Neural progenitor cell (in vitro differentiated cells): ENCODE measurements at regions not wholly inside any gene's neighbourhood (a gene's known extent, or its start where the extent isn't known, plus 50 kb on each side); places are given as distances from the start of the nearest gene placed in this dataset.

ENCODE experiments used
- DNase-seq: peaks from one replicate; pipeline ENCODE4 v3.0.0-alpha.2; 2016; ENCODE audit warnings: low spot score
- H2AFZ ChIP-seq: fragments of 200-600 bp; sonication (generic); replicated peaks from 2 replicates; pipeline ENCODE4 v1.6.1; 2016; ENCODE audit warnings: antibody characterized with exemption
- H3F3A ChIP-seq: fragments of 200-600 bp; sonication (generic); 2 replicates; pipeline ENCODE4 v1.6.1; 2016; ENCODE audit warnings: antibody characterized with exemption, low read depth
- H3K27ac ChIP-seq: fragments of 200-600 bp; sonication (generic); 2 replicates; pipeline ENCODE4 v1.5.1; 2016; ENCODE audit warnings: mild to moderate bottlenecking
- H3K27me3 ChIP-seq: fragments of 200-600 bp; sonication (generic); 2 replicates; pipeline ENCODE4 v1.6.1; 2016; ENCODE audit warnings: mild to moderate bottlenecking, moderate library complexity
- H3K36me3 ChIP-seq: fragments of 200-600 bp; sonication (generic); 2 replicates; pipeline ENCODE4 v1.5.1; 2016
- H3K4me1 ChIP-seq: fragments of 200-600 bp; sonication (generic); 2 replicates; pipeline ENCODE4 v1.6.1; 2016; ENCODE audit warnings: mixed run types
- H3K4me2 ChIP-seq: fragments of 200-600 bp; sonication (generic); 2 replicates; pipeline ENCODE4 v1.6.1; 2016
- H3K4me3 ChIP-seq: fragments of 200-600 bp; sonication (generic); 2 replicates; pipeline ENCODE4 v1.5.1; 2016
- H3K79me2 ChIP-seq: fragments of 200-600 bp; sonication (generic); 2 replicates; pipeline ENCODE4 v1.6.1; 2016; ENCODE audit warnings: low read depth
- H3K9ac ChIP-seq: fragments of 200-600 bp; sonication (generic); 2 replicates; pipeline ENCODE4 v1.6.1; 2016
- H3K9me3 ChIP-seq: fragments of 200-600 bp; sonication (generic); 2 replicates; pipeline ENCODE4 v1.5.1; 2016; ENCODE audit warnings: low read depth
- H4K20me1 ChIP-seq: fragments of 200-600 bp; sonication (generic); 2 replicates; pipeline ENCODE4 v1.6.1; 2016; ENCODE audit warnings: low read depth
- H3K27ac Mint-ChIP-seq: 3 replicates; pipeline ENCODE4 v1.8.0; 2021; ENCODE audit warnings: mixed read lengths
- H3K27me3 Mint-ChIP-seq: 2 replicates; pipeline ENCODE4 v1.8.0; 2022; ENCODE audit warnings: low read depth, mild to moderate bottlenecking, inconsistent platforms, moderate library complexity, mixed read lengths; ENCODE audit not compliant: insufficient read depth
- H3K36me3 Mint-ChIP-seq: 3 replicates; pipeline ENCODE4 v1.8.0; 2021; ENCODE audit warnings: mixed read lengths
- H3K4me1 Mint-ChIP-seq: 3 replicates; pipeline ENCODE4 v1.8.0; 2021; ENCODE audit warnings: mixed read lengths
- H3K4me3 Mint-ChIP-seq: 3 replicates; pipeline ENCODE4 v1.8.0; 2021; ENCODE audit warnings: mild to moderate bottlenecking, moderate library complexity, mixed read lengths
- H3K9me3 Mint-ChIP-seq: 3 replicates; pipeline ENCODE4 v1.8.0; 2020; ENCODE audit warnings: mixed read lengths
- CTCF ChIP-seq: fragments of 200-600 bp; sonication (generic); IDR thresholded peaks from 2 replicates; pipeline ENCODE4 v1.5.1; 2017; ENCODE audit warnings: antibody characterized with exemption, mild to moderate bottlenecking
- EZH2 ChIP-seq: fragments of 200-600 bp; sonication (generic); IDR thresholded peaks from 2 replicates; pipeline ENCODE4 v1.6.1; 2017; ENCODE audit warnings: antibody characterized with exemption, mild to moderate bottlenecking, moderate library complexity
- EZH2phosphoT487 ChIP-seq: fragments of 200-600 bp; sonication (generic); IDR thresholded peaks from 2 replicates; pipeline ENCODE4 v1.6.1; 2017; ENCODE audit warnings: antibody characterized with exemption

GRCh38 chr13:60331249-60332012, 65.6 kb upstream of the TDRD3 start:
- Histone ChIP-seq H3K4me2 (no peak overlapping the region), H3K9ac (no peak overlapping the region), H3K36me3 (no peaks in the 10 kb centered on the region), H2AFZ (peak overlapping the region; percentile 68), H3K4me3 (no peak overlapping the region), H3K27me3 (no peaks in the 10 kb centered on the region), H3F3A (no peaks in the 10 kb centered on the region), H4K20me1 (no peaks in the 10 kb centered on the region), H3K9me3 (no peaks in the 10 kb centered on the region), H3K27ac (no peak overlapping the region), H3K4me1 (no peaks in the 10 kb centered on the region), H3K79me2 (no peaks in the 10 kb centered on the region)
- no peaks in the 10 kb centered on the region for H3K4me1 Mint-ChIP-seq
- no peak for TF ChIP-seq CTCF
- H3K36me3 Mint-ChIP-seq = no peaks in the 10 kb centered on the region
- DNase-seq = no peak
- H3K27me3 Mint-ChIP-seq = no peaks in the 10 kb centered on the region
- no peak overlapping the region for H3K27ac Mint-ChIP-seq
- H3K9me3 Mint-ChIP-seq = no peaks in the 10 kb centered on the region
- no peak overlapping the region for H3K4me3 Mint-ChIP-seq

- no peaks in the 10 kb centered on the region for H3K9me3 Mint-ChIP-seq
- Histone ChIP-seq H2AFZ (no peak overlapping the region), H3K9ac (no peak overlapping the region), H3K79me2 (no peaks in the 10 kb centered on the region), H4K20me1 (no peaks in the 10 kb centered on the region), H3K36me3 (no peaks in the 10 kb centered on the region), H3F3A (no peaks in the 10 kb centered on the region), H3K4me1 (no peaks in the 10 kb centered on the region), H3K4me2 (no peak overlapping the region), H3K4me3 (no peak overlapping the region), H3K9me3 (no peaks in the 10 kb centered on the region), H3K27me3 (no peaks in the 10 kb centered on the region), H3K27ac (no peak overlapping the region)
- DNase-seq = no peak
- H3K36me3 Mint-ChIP-seq = no peaks in the 10 kb centered on the region
- no peak overlapping the region for H3K27ac Mint-ChIP-seq
- no peak overlapping the region for H3K4me3 Mint-ChIP-seq
- H3K4me1 Mint-ChIP-seq = no peaks in the 10 kb centered on the region
- TF ChIP-seq EZH2phosphoT487 (no peak), EZH2 (no peak)
- no peaks in the 10 kb centered on the region for H3K27me3 Mint-ChIP-seq
Measured at GRCh38 chr13:60332682-60333081, 64.3 kb upstream of the TDRD3 start.

GRCh38 chr13:60334310-60334709, 62.7 kb upstream of the TDRD3 start:
- H3K36me3 Mint-ChIP-seq = no peaks in the 10 kb centered on the region
- Histone ChIP-seq H3F3A (no peaks in the 10 kb centered on the region), H3K9ac (no peak overlapping the region), H3K27ac (no peak overlapping the region), H3K27me3 (no peaks in the 10 kb centered on the region), H3K79me2 (no peaks in the 10 kb centered on the region), H3K4me1 (no peaks in the 10 kb centered on the region), H3K9me3 (no peaks in the 10 kb centered on the region), H3K4me3 (no peak overlapping the region), H2AFZ (no peak overlapping the region), H3K4me2 (no peak overlapping the region), H3K36me3 (no peaks in the 10 kb centered on the region), H4K20me1 (no peaks in the 10 kb centered on the region)
- TF ChIP-seq EZH2 = no peak
- no peak for TF ChIP-seq EZH2phosphoT487
- no peak for TF ChIP-seq CTCF
- no peak for DNase-seq
- H3K4me1 Mint-ChIP-seq = no peaks in the 10 kb centered on the region
- H3K9me3 Mint-ChIP-seq = no peaks in the 10 kb centered on the region
- H3K27me3 Mint-ChIP-seq = no peaks in the 10 kb centered on the region
- no peak overlapping the region for H3K27ac Mint-ChIP-seq
- no peak overlapping the region for H3K4me3 Mint-ChIP-seq

- no peak overlapping the region for H3K9ac ChIP-seq
- H3K9me3 ChIP-seq = no peaks in the 10 kb centered on the region
- Mint-ChIP-seq H3K27ac (no peak overlapping the region), H3K4me3 (no peak overlapping the region), H3K4me1 (no peaks in the 10 kb centered on the region), H3K27me3 (no peaks in the 10 kb centered on the region), H3K9me3 (no peaks in the 10 kb centered on the region), H3K36me3 (no peaks in the 10 kb centered on the region)
- no peaks in the 10 kb centered on the region for H3F3A ChIP-seq
- no peak overlapping the region for H3K27ac ChIP-seq
- H3K36me3 ChIP-seq = no peaks in the 10 kb centered on the region
- TF ChIP-seq EZH2 (no peak), CTCF (peak; percentile 73), EZH2phosphoT487 (no peak)
- H3K79me2 ChIP-seq = no peaks in the 10 kb centered on the region
- H3K4me1 ChIP-seq = no peaks in the 10 kb centered on the region
- H3K4me3 ChIP-seq = no peak overlapping the region
- H4K20me1 ChIP-seq = no peaks in the 10 kb centered on the region
- no peak overlapping the region for H3K4me2 ChIP-seq
- H2AFZ ChIP-seq = no peak overlapping the region
- peak; percentile 10 for DNase-seq
- H3K27me3 ChIP-seq = no peaks in the 10 kb centered on the region
Measured at GRCh38 chr13:60335531-60335930, 61.5 kb upstream of the TDRD3 start.
